HG02759 (cell line): ENCODE measurements at regions not wholly inside any gene's neighbourhood (a gene's known extent, or its start where the extent isn't known, plus 50 kb on each side); places are given as distances from the start of the nearest gene placed in this dataset.
"Not testable (repeated sequence)": the region's sequence is repeated elsewhere in the genome, so short reads cannot be mapped to it uniquely, and the experiment has no call there.

Experiments used
- ATAC-seq: cut with Tn5 transposase; IDR thresholded peaks from one replicate; pipeline ENCODE4 v1.9.1; 2021; ENCODE audit warnings: mild to moderate bottlenecking, moderate library complexity; ENCODE audit not compliant: unreplicated experiment

DNA sequence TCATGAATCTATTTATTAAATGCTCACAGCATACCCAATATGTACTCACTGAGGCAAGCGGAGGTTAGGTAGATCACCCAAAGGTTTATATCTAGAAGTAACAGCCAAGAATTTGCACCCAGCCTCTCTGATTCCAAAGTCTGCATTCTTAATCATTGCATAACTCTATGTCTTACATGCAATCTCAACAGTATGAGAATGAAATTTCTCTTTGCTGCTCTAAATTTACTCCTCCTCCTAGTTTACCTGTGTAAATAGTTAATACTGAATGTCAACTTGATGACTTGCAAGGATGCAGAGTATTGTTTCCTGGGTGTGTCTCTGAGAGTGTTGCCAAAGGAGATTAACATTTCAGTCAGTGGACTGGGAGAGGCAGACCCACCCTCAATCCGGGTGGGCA is 840.6 kb downstream of the BRINP3 start:
- ATAC-seq = no peak

DNA sequence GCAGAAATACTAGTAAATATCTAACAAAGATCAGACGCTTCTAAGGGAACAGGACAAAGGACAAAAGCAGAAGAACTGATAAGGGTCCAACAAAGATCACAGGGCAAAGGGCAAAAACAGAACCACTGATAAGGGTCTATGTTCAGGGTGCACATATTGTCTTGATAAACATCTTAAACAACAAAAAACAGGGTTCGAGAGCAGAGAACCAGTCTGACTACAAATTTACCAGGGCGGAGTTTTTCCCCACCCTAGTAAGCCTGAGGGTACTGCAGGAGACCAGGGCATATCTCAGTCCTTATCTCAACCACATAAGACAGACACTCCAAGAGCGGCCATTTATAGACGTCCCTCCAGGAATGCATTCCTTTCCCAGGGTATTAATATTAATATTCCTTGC is 833.5 kb downstream of the BRINP3 start:
- not testable (repeated sequence) for ATAC-seq

- no peak for ATAC-seq
Measured at GRCh38 chr1:189644970-189645369, 832.7 kb downstream of the BRINP3 start.

GRCh38 chr1:189646066-189646465 is 831.6 kb downstream of the BRINP3 start:
- no peak for ATAC-seq

DNA sequence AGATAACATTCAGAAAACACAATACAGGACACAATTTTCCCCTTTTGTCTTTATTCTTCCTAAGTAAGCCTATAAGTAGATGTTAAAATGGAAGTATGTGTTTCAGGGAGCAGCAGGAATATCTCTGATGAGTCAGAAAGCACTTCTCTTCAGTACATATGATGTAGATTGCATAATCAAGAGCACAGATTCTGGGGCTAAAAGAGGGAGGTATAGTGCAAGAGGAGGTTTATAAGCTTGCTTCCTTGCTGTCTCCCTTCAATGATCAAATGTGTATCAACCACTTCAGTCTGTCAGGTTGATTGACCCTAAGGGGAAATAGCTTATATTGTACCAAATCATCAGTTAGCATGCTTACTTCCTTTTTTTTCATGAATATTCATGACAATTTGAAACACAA is 822.8 kb downstream of the BRINP3 start:
- ATAC-seq = no peak

DNA sequence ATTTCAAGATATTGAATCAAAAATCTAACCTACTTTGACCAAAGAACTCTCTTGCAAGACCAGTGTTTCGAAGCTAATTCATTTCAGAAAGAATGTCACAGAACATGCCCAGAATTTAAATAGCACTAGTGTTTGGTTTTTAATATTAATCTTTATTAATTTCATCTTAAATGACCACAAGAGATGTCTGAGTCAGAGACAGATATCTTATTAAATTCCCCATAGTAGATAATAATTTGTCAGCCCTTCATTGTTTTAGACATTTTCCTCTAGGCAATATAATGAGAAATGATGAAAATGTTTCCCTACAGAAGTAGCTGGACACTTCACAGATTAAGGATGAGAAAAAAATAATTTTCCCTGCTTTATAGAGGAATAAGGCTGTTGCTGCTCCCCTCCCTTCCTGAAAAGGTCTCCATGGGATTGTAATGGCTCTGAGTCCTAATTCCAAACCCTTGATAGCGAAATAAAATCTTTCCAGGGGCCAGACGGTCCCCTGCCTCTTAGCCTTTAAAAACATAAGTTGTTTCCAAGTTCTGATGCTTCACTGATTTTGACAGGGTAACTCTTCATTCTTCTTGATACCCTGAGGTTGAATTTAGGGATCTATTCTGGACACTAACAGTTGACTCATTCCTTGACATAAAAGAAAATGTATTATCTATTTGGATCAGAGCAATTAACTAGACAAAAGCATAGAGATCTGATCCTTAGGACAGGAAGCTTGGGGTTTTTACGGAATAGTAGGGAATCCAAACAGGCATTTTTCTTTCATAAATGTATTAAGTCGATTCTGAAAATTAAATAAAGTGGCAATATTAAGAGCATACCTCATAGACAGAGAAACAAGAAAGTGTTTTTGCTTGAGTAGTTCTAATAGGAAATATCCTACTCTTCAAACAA is 820.8 kb downstream of the BRINP3 start:
- ATAC-seq = no peak

- no peak for ATAC-seq
Measured at GRCh38 chr1:189657715-189658114, 819.9 kb downstream of the BRINP3 start.

- ATAC-seq = no peak
Measured at GRCh38 chr1:189658381-189658780, 819.3 kb downstream of the BRINP3 start.

GRCh38 chr1:189659731-189660130 is 817.9 kb downstream of the BRINP3 start:
- no peak for ATAC-seq

- no peak for ATAC-seq
Measured at GRCh38 chr1:189662190-189662589, 815.5 kb downstream of the BRINP3 start.

DNA sequence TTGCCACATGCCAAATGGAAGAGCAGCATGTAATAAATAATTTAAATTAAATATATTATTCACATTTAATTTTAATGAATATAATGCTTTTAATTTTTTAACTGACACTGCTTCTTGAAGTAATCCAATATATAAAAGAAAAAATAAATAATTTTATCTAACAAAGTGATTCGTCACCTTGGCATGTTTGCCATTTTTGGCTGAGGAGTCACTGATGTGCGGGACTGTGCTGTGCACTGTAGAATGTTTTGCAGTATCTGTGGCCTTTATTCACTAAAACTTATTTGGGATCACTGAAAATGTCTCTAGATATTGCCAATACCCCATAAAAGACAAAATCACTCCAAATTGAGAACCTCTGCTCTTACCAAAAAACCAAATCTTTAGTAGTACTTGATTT is 807.8 kb downstream of the BRINP3 start:
- ATAC-seq = no peak

- no peak for ATAC-seq
Measured at GRCh38 chr1:189673217-189673616, 804.4 kb downstream of the BRINP3 start.

DNA sequence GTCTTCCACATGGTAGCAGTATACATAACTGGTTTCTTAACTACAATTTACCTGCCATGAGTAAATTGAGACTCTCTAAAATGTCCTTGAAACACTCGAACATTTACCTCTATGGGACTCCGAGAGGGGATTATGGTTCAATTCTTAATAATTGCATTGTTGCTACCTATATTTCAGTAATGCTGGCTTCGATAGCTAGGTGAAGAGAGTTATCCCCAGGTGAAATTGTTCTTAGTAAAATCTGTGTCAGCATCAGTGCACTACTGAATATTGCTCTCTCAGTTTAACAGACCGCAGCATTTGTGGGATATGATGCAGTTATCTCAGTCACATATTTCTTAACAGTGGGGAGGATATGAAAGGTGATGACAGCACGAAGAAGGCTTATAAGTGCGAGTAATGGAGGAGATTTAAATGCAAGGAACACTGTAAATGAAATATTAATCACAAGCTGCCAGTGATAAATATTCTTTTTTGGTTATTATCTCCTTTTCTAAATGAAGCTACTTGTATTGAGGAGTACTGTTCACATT is 801.9 kb downstream of the BRINP3 start:
- no peak for ATAC-seq

GRCh38 chr1:189678779-189679178 is 798.9 kb downstream of the BRINP3 start:
- no peak for ATAC-seq

- ATAC-seq = peak; percentile 97
Measured at GRCh38 chr1:189681252-189681919, 796.3 kb downstream of the BRINP3 start.

DNA sequence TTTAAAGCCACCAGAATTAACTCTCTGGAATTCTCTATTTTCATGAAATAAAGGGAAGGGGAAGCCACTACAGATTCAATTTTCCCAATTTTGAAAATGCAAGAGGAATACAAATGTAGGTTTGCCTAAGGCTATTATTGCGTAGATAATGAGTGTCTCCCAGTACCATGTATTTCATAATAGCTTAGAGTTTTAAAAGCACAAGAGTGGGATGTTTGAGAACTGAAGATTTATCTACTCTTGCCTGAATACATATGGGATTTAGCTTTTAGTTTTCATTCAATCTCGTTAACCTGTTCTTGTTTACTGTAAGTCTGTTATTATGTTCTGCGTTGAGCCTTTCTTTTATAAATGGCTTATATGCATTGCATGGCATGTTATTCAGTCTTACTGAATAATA is 795.1 kb downstream of the BRINP3 start:
- ATAC-seq = no peak

- no peak for ATAC-seq
Measured at GRCh38 chr1:189686288-189686687, 791.4 kb downstream of the BRINP3 start.

- no peak for ATAC-seq
Measured at GRCh38 chr1:189693140-189693539, 784.5 kb downstream of the BRINP3 start.

DNA sequence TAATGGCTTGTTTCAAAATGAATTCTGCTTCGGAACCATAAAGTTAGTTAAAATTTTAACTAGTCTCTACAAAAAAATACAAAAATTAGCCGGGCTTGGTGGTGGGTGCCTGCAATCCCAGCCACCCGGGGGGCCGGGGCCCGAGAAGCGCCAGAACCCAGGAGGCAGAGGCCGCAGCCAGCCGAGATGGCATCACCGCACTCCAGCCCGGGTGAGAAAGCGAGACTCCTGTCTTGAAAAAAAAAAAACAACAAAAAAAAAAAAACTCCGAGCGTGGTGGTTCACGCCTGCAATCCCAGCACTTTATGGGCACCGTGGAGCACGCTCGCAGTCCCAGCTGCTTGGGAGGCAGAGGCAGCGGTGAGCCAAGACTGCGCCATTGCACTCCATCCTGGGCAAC is 781.4 kb downstream of the BRINP3 start:
- ATAC-seq = no peak

DNA sequence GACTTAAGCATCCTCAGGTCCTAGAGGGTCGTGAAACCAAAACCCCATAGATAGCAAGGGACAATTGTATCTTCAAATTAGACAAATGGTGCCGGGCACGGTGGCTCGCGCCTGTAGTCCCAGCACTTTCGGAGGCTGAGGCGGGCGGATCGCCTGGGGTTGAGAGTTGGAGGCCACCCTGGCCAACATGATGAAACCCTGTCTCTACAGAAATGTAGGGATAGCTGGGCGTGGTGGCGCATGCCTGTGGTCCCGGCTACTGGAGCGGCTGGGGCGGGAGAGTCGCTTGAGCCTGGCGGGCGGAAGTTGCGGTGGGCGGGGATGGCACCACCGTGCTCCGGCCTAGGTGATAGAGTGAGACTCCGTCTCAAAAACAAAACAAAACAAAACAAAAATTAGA is 780.6 kb downstream of the BRINP3 start:
- ATAC-seq = no peak

GRCh38 chr1:189701606-189702005 is 776.1 kb downstream of the BRINP3 start:
- ATAC-seq = no peak

DNA sequence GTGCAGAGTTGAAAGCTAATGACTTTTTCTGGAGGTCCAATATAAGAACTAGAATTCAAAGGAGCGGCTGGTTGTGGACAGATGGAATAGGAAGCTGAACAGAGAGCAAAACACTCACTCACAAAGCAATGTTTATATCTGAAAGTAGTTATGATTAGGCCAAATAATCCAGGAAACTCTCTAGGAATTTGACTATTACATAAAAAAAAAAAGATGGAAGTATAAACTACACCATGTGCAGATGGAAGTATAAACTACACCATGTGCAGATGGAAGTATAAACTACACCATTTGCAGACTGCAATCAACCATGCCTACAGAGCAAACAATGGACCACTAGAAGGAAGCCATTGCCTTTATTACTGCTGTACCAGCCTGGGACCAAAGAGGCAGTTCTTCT is 771.1 kb downstream of the BRINP3 start:
- no peak for ATAC-seq
